22Rv1 (cell line): ENCODE measurements at regions not wholly inside any gene's neighbourhood (a gene's known extent, or its start where the extent isn't known, plus 50 kb on each side); places are given as distances from the start of the nearest gene placed in this dataset.

Experiments used
- H3K27ac ChIP-seq: fragments of 450-650 bp; 2 replicates; pipeline ENCODE4 v1.5.1; 2017
- CTCF ChIP-seq: fragments of 450-650 bp; IDR thresholded peaks from 2 replicates; pipeline ENCODE4 v1.5.1; 2017; ENCODE audit warnings: mild to moderate bottlenecking
- ZFX ChIP-seq: fragments of 450-650 bp; IDR thresholded peaks from 2 replicates; pipeline ENCODE4 v1.6.1; 2017; ENCODE audit warnings: antibody characterized with exemption, borderline replicate concordance

GRCh38 chr2:122535960-122536505 is 780.6 kb downstream of the TSN start:
- no peak for TF ChIP-seq CTCF
- no peak for TF ChIP-seq ZFX
- no peak overlapping the region for H3K27ac ChIP-seq

- TF ChIP-seq ZFX (no peak), CTCF (no peak)
- H3K27ac ChIP-seq: no peak overlapping the region
Observed at GRCh38 chr2:122539311-122539710, 783.9 kb downstream of the TSN start.

GRCh38 chr2:122539920-122540319 is 784.5 kb downstream of the TSN start:
- H3K27ac ChIP-seq: no peak overlapping the region
- TF ChIP-seq ZFX (no peak), CTCF (no peak)

- no peak overlapping the region for H3K27ac ChIP-seq
- TF ChIP-seq CTCF: no peak
- no peak for TF ChIP-seq ZFX
Observed at GRCh38 chr2:122542236-122542635, 786.8 kb downstream of the TSN start.

- H3K27ac ChIP-seq: no peak overlapping the region
- TF ChIP-seq ZFX (no peak), CTCF (no peak)
Observed at GRCh38 chr2:122542646-122543045, 787.2 kb downstream of the TSN start.

GRCh38 chr2:122543815-122544214 is 788.4 kb downstream of the TSN start:
- TF ChIP-seq CTCF (no peak), ZFX (no peak)
- H3K27ac ChIP-seq: no peak overlapping the region

- no peak overlapping the region for H3K27ac ChIP-seq
Observed at GRCh38 chr2:122545821-122546220, 790.4 kb downstream of the TSN start.

More at GRCh38 chr2:122545821-122546220, 790.4 kb downstream of the TSN start:
- no peak for TF ChIP-seq ZFX
- TF ChIP-seq CTCF: no peak
